DND-41 (cell line): ENCODE measurements at regions not wholly inside any gene's neighbourhood (a gene's known extent, or its start where the extent isn't known, plus 50 kb on each side); places are given as distances from the start of the nearest gene placed in this dataset.

Source experiments
- CTCF ChIP-seq: IDR thresholded peaks from 2 replicates; pipeline ENCODE4 v1.5.1; 2012; ENCODE audit warnings: borderline replicate concordance, low read length, moderate library complexity, mild to moderate bottlenecking; ENCODE audit not compliant: poor library complexity, severe bottlenecking; ENCODE audit errors: extremely low read depth
- EZH2 ChIP-seq: IDR thresholded peaks from 3 replicates; pipeline ENCODE4 v1.6.1; 2012; ENCODE audit warnings: borderline replicate concordance, low read depth, mild to moderate bottlenecking, moderate library complexity, low read length, inconsistent platforms; ENCODE audit not compliant: severe bottlenecking

- TF ChIP-seq CTCF (no peak), EZH2 (no peak)
These were observed 411.4 kb downstream of the MAT2B start for GRCh38 chr5:163916861-163917260.
